RPMI7951 (cell line): ENCODE measurements at regions not wholly inside any gene's neighbourhood (a gene's known extent, or its start where the extent isn't known, plus 50 kb on each side); places are given as distances from the start of the nearest gene placed in this dataset.

ENCODE experiments used
- DNase-seq: peaks from one replicate; pipeline ENCODE4 v3.0.0-alpha.2; 2012; ENCODE audit warnings: low read depth

- no peak for DNase-seq
Observed at GRCh38 chr6:44606504-44606903, 219.0 kb downstream of the CDC5L start.

DNA sequence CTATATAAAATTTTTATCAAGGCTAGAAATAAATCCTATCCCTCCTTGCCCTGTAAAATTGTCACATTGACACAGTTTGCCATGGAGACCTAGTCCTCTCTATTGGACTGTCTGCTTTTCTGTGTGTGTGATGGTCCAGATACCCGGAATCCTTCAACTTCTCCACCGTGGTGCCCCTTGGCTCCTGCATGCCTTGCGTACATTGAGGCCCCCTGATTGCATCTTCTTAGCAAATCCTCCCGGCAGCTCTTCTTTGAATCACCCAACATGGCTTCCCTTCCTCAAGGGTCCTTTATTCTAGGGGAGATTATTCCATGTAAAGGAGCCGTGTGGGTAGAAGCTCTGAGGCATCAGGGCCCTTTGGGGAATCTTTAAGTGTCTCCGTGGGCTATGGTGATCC is 219.5 kb downstream of the CDC5L start:
- no peak for DNase-seq

- DNase-seq, result no peak
Observed at GRCh38 chr6:44608175-44608574, 220.7 kb downstream of the CDC5L start.

- DNase-seq, result no peak
Observed at GRCh38 chr6:44609051-44609612, 221.6 kb downstream of the CDC5L start.

GRCh38 chr6:44614396-44614795 is 226.9 kb downstream of the CDC5L start:
- DNase-seq, result no peak

- DNase-seq, result no peak
Observed at GRCh38 chr6:44615621-44616020, 228.1 kb downstream of the CDC5L start.

- DNase-seq, result no peak
Observed at GRCh38 chr6:44617416-44617815, 229.9 kb downstream of the CDC5L start.

GRCh38 chr6:44618371-44618770 is 230.9 kb downstream of the CDC5L start:
- DNase-seq, result no peak

DNA sequence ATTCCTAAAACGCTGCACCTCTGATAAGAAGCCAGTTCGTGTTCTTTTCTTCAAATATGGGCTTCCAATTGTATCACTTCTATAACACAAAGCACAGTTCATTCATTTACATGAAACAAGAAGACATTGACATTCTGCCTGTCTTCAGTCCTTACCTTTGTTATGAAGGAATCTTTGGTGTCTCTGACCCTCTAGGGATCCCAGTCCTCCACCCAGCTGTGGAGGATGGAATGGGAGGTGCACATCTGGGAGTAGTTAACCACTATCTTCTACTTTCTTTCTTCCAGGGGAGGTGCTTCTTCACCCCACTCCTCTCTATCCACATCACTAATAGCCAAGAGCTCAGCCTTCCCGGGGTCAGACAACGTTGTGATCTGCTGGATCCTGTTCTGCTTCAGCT is 233.4 kb downstream of the CDC5L start:
- no peak for DNase-seq

GRCh38 chr6:44621846-44622245 is 234.3 kb downstream of the CDC5L start:
- DNase-seq, result no peak

- no peak for DNase-seq
Observed at GRCh38 chr6:44622555-44622954, 235.0 kb downstream of the CDC5L start.

- DNase-seq, result no peak
Observed at GRCh38 chr6:44622956-44623355, 235.4 kb downstream of the CDC5L start.

DNA sequence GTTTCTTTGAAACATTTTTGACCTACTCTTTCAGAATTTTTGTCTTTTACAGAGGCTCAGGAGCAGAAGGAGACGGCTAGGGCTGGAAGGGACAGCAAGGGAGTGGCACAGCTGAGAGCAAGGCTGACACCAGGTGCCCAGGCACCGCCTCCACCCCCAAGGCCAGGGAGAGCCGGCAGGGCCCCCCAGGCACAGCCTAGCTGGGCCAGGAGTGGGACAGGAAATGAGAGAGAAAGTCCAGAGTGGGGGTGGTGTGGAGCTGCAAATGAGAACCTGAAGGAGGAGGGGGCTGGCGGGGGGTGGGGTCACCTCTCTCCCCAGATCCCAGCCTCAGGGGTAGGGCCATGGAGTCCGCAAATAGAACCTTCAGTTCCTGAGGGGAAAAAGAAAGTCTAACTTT is 236.7 kb downstream of the CDC5L start:
- DNase-seq, result no peak

GRCh38 chr6:44624936-44625573 is 237.5 kb downstream of the CDC5L start:
- no peak for DNase-seq

GRCh38 chr6:44625996-44626395 is 238.5 kb downstream of the CDC5L start:
- DNase-seq, result no peak

DNA sequence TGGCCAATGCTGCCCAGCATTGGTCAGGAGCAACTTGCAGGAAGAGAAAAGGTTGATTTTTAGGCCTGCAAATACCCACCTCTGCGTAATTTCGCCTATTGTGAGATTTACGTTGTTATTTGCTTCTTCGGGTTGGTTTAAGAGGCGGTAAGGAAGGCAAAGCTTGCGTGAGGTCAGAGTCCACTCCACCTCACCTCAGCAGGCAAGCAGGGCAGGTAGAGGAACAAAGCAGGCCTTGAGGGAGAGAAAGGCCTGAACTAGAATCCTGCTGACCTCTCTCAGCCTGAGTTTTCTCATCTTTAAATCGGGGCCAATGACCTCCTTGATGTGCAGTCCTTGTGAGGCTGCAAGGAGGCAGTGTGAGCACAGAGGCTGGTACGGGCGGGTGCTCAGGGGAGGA is 239.1 kb downstream of the CDC5L start:
- DNase-seq, result no peak

GRCh38 chr6:44627091-44627882 is 239.8 kb downstream of the CDC5L start:
- no peak for DNase-seq

GRCh38 chr6:44627883-44628271 is 240.4 kb downstream of the CDC5L start:
- DNase-seq, result no peak

DNA sequence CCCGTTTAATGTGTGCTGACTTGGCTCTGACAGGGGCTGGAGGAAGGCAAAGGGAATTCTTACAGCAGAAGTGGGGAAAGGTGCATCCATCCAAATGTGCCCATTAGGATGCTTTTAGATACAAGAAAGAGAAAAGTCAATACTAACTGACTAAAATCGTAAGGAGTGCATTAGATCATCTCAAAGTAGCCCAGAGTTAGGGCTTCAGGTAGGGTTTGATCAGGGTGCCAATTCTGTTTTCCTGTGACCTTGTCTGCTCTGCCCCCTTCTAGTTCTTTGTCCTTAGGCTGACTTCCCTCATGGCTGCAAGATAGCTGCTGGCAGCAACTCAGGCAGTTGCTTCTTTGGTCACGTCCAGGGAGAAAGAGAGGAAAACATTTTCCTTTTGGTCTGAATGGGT is 240.8 kb downstream of the CDC5L start:
- DNase-seq, result no peak

DNA sequence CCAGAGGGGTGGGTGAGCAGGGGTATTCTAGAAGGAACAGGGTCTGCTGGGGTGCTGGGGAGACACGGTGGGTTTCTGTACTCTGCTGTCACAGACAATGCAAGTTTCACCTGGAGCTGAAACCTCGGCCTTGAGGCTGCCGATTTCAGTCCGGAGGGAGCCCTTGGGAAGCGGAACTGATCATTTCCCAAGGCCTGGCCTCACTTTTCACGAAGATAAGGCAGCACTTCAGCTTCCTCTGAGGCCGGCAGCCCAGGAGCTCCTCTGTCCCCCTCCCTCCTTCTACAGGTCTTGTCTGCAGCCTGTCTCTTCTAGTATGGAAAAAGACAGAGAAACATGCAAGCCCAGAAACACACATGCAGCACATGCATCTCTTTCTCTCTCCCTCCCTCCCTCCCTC is 242.1 kb downstream of the CDC5L start:
- DNase-seq, result no peak

- peak; percentile 71 for DNase-seq
Observed at GRCh38 chr6:44630125-44631028, 242.9 kb downstream of the CDC5L start.

DNA sequence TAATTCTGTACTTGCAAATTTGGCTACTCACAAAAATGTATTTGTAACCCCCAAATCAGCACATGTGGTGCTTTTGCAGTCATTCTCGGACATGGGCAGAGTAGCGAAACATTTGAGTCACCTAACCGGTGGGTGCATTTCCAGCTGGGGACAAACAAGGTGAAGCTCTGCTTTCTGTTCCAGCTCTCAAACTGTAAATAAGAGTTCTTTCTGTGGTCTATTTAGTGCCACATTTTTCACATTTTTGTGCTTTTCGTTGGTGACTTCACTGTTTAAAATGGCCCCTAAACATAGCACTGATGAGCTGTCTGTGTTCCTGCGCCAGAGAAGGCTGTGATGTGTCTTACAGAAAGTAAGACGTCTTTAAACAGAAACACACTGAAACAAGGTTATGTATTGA is 244.5 kb downstream of the CDC5L start:
- DNase-seq, result no peak
